SH-SY5Y (cell line): ENCODE measurements at regions not wholly inside any gene's neighbourhood (a gene's known extent, or its start where the extent isn't known, plus 50 kb on each side); places are given as distances from the start of the nearest gene placed in this dataset.

ENCODE experiments used
- GATA2 ChIP-seq: IDR thresholded peaks from 2 replicates; pipeline ENCODE4 v1.6.1; 2011; ENCODE audit warnings: mild to moderate bottlenecking, low read depth, low read length
- GATA3 ChIP-seq: IDR thresholded peaks from 2 replicates; pipeline ENCODE4 v1.6.1; 2011; ENCODE audit warnings: low read depth, mild to moderate bottlenecking, low read length, moderate library complexity

GRCh38 chr9:96140296-96141127 lies 161.5 kb downstream of the HSD17B3 start:
- no peak for TF ChIP-seq GATA3
- TF ChIP-seq GATA2 = no peak

DNA sequence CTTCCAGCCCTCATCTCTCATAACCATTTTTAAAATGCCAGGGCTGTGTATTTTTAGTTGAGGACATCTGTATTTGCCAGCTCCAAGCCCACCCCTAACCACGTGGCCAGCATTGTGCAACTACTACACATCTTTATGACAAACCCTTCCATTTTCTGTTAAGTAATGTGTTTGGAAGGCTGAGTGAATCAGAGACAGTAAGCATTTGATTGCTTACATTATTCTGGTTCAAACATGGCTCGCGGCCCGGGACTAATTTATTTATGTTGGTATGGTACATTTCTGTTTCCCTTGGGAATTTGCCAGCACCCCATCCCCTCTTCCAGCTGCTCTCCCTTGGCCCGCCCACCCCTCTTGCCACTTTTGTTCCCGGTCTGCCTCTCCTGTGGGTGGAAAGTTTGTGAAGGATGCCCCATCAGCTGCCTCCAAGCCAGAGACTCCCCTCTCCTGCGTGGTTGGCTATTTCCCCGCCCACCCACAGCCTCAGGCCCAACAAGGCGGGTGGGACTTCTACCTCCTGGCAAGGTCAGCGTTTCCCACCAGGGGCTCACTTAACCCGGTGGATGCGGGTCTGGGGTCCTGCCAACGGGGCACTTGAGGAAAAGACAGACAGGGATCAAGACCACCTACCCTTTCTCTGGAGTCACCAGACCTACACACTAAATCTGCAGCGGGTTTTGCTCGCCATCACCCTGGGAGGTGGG lies 162.2 kb downstream of the HSD17B3 start:
- TF ChIP-seq GATA3 (no peak), GATA2 (no peak)

GRCh38 chr9:96138616-96139015 lies 163.4 kb downstream of the HSD17B3 start:
- TF ChIP-seq GATA2 (no peak), GATA3 (no peak)

DNA sequence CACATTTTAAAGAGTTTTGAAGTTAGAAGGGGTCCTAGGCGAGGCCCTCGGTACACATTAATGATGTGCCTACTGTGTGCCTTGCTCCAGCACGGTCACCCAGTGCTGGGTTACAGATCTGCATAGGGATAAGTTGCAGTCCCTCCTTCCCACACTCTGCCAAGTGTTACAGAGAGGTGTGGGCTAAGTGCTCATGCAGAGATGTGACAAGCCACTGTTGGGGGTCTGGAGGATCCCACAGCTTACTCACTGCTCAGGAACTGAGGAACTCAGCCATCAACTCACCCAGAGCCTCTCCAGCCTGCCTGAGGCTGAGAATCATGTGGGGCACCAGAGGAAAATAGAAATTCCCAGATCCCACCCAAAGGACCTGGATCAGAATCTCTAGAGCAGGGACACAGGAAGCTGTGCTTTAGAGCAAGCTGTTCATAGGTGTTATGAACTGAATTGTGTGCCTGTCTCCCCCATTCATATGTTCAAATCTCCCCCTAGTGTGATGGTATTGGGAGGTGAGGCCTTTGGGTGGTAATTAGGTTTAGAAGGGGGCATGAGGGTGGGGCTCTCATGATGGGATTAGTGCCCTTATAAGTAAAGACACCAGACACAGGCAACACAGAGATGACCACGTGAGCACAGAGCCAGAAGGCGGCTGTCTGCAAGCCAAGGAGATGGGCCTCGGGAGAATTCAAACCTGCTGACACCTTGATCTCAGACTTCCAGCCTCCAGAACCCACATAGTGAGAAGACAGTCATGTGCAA lies 164.1 kb downstream of the HSD17B3 start:
- TF ChIP-seq GATA2 (no peak), GATA3 (no peak)

- TF ChIP-seq GATA2 (no peak), GATA3 (no peak)
Measured at GRCh38 chr9:96136992-96137670, 164.8 kb downstream of the HSD17B3 start.

DNA sequence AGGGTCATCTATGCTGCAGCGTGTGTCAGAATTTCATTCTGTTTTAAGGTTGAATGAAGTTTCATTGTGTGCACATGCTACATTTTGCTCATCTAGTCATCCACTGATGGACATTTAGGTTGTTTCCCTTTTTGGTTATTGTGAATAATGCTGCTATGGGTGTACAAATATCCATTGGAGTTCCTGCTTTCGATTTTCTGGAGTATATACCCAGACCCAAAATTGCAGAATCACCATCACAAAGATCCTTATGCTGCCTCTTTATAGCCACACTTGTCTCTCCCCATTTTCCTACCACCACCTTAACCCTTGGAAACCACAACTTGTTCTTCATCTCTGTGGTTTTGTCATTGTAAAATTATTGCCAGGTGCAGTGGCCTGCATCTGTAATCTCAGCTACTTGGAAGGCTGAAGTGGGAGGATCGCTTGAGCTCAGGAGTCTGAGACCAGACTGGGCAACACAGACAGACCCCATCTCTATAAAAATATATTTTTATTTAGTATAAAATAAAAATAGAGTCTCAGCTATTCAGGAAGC lies 166.2 kb downstream of the HSD17B3 start:
- no peak for TF ChIP-seq GATA3
- no peak for TF ChIP-seq GATA2

GRCh38 chr9:96135076-96135752 lies 166.8 kb downstream of the HSD17B3 start:
- no peak for TF ChIP-seq GATA3
- TF ChIP-seq GATA2 = no peak

- TF ChIP-seq GATA3 (no peak), GATA2 (no peak)
Measured at GRCh38 chr9:96133321-96134021, 168.5 kb downstream of the HSD17B3 start.

DNA sequence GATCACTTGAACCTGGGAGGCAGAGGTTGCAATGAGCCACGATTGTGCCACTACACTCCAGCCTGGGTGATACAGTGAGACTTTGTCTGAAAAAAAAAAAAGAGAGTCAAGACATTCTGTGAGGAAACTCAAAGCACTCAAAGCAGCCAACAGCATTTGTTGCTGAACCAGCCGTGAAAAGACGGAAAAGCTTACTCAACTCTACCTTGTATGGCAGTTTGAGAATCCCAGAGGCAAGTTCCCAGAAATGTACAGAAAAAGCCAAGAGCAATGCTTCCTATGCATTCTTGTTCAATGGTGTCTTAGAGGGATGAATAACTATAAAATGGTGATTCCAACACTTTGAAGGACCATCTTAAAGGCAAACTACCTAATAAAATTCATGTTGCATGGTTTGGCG lies 170.2 kb downstream of the HSD17B3 start:
- TF ChIP-seq GATA3 (no peak), GATA2 (no peak)

- TF ChIP-seq GATA2 = no peak
- TF ChIP-seq GATA3 = no peak
Measured at GRCh38 chr9:96130970-96131369, 171.0 kb downstream of the HSD17B3 start.

GRCh38 chr9:96129747-96130146 lies 172.2 kb downstream of the HSD17B3 start:
- TF ChIP-seq GATA3 (no peak), GATA2 (no peak)

DNA sequence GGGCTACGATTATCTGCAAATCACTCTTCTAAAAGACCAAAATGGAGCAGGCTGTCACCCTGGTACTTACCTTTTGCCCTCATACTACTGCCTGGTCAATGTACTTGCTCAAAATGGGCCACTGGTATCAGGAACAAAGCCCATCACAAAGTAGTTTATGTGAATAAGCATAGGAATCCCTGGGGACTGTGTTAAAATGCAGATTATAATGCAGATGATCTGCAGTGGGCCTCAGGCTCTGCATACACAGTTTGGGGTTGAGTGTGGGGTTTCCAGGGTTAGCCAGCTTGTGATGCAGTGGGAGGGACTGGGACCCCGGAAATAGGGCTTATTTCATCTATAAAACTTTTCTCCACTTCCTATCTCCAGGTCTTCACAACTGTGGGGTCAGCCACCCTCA lies 173.1 kb downstream of the HSD17B3 start:
- TF ChIP-seq GATA2 (no peak), GATA3 (no peak)

GRCh38 chr9:96126321-96126881 lies 175.6 kb downstream of the HSD17B3 start:
- TF ChIP-seq GATA2 (no peak), GATA3 (no peak)
